ENCODE measurements at regions not wholly inside any gene's neighbourhood (a gene's known extent, or its start where the extent isn't known, plus 50 kb on each side); places are given as distances from the start of the nearest gene placed in this dataset.

GRCh38 chrX:139187738-139188137 is 342.8 kb upstream of the F9 start:
- Histone ChIP-seq H3K4me1 (replicated peaks in 1 of 2; ENCODE audit: control insufficient read depth in 2 of 2, insufficient read depth in 2 of 2, low read length in 2 of 2) (no peaks in the 10 kb centered on the region), H3K27ac (ENCODE audit: extremely low read depth, low read depth, low read length) (no peak overlapping the region), H3K9ac (ENCODE audit: insufficient read depth in 1 of 2, low read depth in 2 of 2, low read length in 2 of 2) (no peak overlapping the region), H3K4me2 (ENCODE audit: insufficient read depth, low read length) (no peak overlapping the region), H3K9me1 (ENCODE audit: control insufficient read depth, insufficient read depth, low read length) (no peaks in the 10 kb centered on the region), H3K4me3 (no peak overlapping the region), H2AFZ (ENCODE audit: low read depth, low read length) (no peak overlapping the region), H3K27me3 (ENCODE audit: control insufficient read depth in 2 of 2, insufficient read depth in 2 of 2, low read length in 2 of 2) (no peaks in the 10 kb centered on the region), H4K20me1 (replicated peaks; ENCODE audit: control insufficient read depth, insufficient read depth, low read length) (no peaks in the 10 kb centered on the region), H3K36me3 (ENCODE audit: control insufficient read depth, insufficient read depth, low read length) (no peaks in the 10 kb centered on the region), H3K9me3 (replicated peaks; ENCODE audit: control insufficient read depth, insufficient read depth, low read depth, low read length) (no peaks in the 10 kb centered on the region), H3K79me2 (ENCODE audit: control insufficient read depth, insufficient read depth, low read length) (no peaks in the 10 kb centered on the region; the same call in 2 of the 3 replicates)
- FAIRE-seq (no peak), ATAC-seq (no peak), DNase-seq (ENCODE audit: extremely low read depth in 1 of 4, low spot score in 3 of 4) (no peak)
- in situ Hi-C loops (cut with MboI): no loop called here
- intact Hi-C loops (cut with micrococcal nuclease): no loop called here
- POLR2A ChIA-PET: no interaction called here
- no TSS peak for BruUV-seq (replicated peaks)
- 65% methylated on average over 2 of the region's 4 CpGs for whole genome bisulfite sequencing (ENCODE audit: insufficient coverage, low coverage, missing lambda C conversion rate)
- no peak for TF ChIP-seq ZNF398 (CRISPR knock-in tag; IDR thresholded peaks at IDR 0.05)
- no peak for TF ChIP-seq HEY1 (CRISPR knock-in tag; IDR thresholded peaks at IDR 0.05; ENCODE audit: borderline replicate concordance)
- TF ChIP-seq PREB (CRISPR knock-in tag; IDR thresholded peaks at IDR 0.05): no peak
- no peak for TF ChIP-seq HDAC2 (IDR thresholded peaks at IDR 0.05)
- no peak for TF ChIP-seq MTA2 (IDR thresholded peaks at IDR 0.05; ENCODE audit: low read depth)
- TF ChIP-seq CEBPZ (IDR thresholded peaks at IDR 0.05; ENCODE audit: borderline replicate concordance, low read depth, low read length): no peak
- no peak for TF ChIP-seq MTF1 (CRISPR knock-in tag; IDR thresholded peaks at IDR 0.05; ENCODE audit: borderline replicate concordance)
- TF ChIP-seq ZFP1 (CRISPR knock-in tag; IDR thresholded peaks at IDR 0.05): no peak
- TF ChIP-seq EHMT2 (IDR thresholded peaks at IDR 0.05): no peak
- TF ChIP-seq PRPF4 (IDR thresholded peaks at IDR 0.05; ENCODE audit: insufficient read depth, low read depth, low read length, poor library complexity, severe bottlenecking): no peak
- no peak for TF ChIP-seq ZFP36 (IDR thresholded peaks at IDR 0.05; ENCODE audit: low read depth, low read length, partially characterized antibody)
- TF ChIP-seq MCM5 (IDR thresholded peaks at IDR 0.05; ENCODE audit: low read depth): no peak
- CTCF ChIA-PET (ENCODE audit: low intra/inter-chr PET ratio): no interaction called here
